Activated CD4-positive, alpha-beta T cell treated with anti-CD3 and anti-CD28 coated beads for 4 hours (primary cell): ENCODE measurements at regions not wholly inside any gene's neighbourhood (a gene's known extent, or its start where the extent isn't known, plus 50 kb on each side); places are given as distances from the start of the nearest gene placed in this dataset.
"Not testable (repeated sequence)": the region's sequence is repeated elsewhere in the genome, so short reads cannot be mapped to it uniquely, and the experiment has no call there.

Experiments used
- DNase-seq, 2 donors: peaks; one replicate each; pipeline ENCODE4 v3.0.0-alpha.2; 2020

GRCh38 chr21:9697751-9698150, 823.6 kb upstream of the TPTE start:
- not testable (repeated sequence) for DNase-seq

- not testable (repeated sequence) for DNase-seq
Observed at GRCh38 chr21:9705016-9705415, 816.4 kb upstream of the TPTE start.

- DNase-seq = not testable (repeated sequence)
Observed at GRCh38 chr21:9705455-9705854, 815.9 kb upstream of the TPTE start.

GRCh38 chr21:9724542-9724941, 796.8 kb upstream of the TPTE start:
- DNase-seq = not testable (repeated sequence)

- not testable (repeated sequence) for DNase-seq
Observed at GRCh38 chr21:9727187-9727586, 794.2 kb upstream of the TPTE start.

- not testable (repeated sequence) for DNase-seq
Observed at GRCh38 chr21:9728219-9728992, 793.0 kb upstream of the TPTE start.

GRCh38 chr21:9730866-9731265, 790.5 kb upstream of the TPTE start:
- no peak for DNase-seq

GRCh38 chr21:9731317-9731716, 790.1 kb upstream of the TPTE start:
- DNase-seq = not testable (repeated sequence)

- not testable (repeated sequence) for DNase-seq
Observed at GRCh38 chr21:9732605-9733004, 788.8 kb upstream of the TPTE start.

- not testable (repeated sequence) for DNase-seq
Observed at GRCh38 chr21:9733761-9734558, 787.4 kb upstream of the TPTE start.

- no peak for DNase-seq
Observed at GRCh38 chr21:9735421-9735961, 785.9 kb upstream of the TPTE start.

- DNase-seq = not testable (repeated sequence)
Observed at GRCh38 chr21:9737301-9737700, 784.1 kb upstream of the TPTE start.

- DNase-seq = not testable (repeated sequence)
Observed at GRCh38 chr21:9737871-9738515, 783.4 kb upstream of the TPTE start.

- no peak for DNase-seq
Observed at GRCh38 chr21:9738527-9738926, 782.9 kb upstream of the TPTE start.

GRCh38 chr21:9739240-9739639, 782.1 kb upstream of the TPTE start:
- DNase-seq = no peak

- DNase-seq = not testable (repeated sequence)
Observed at GRCh38 chr21:9740177-9740941, 781.0 kb upstream of the TPTE start.

GRCh38 chr21:9740991-9741742, 780.2 kb upstream of the TPTE start:
- DNase-seq = not testable (repeated sequence)

GRCh38 chr21:9743566-9743965, 777.8 kb upstream of the TPTE start:
- DNase-seq = not testable (repeated sequence)

- DNase-seq = not testable (repeated sequence)
Observed at GRCh38 chr21:9744166-9744565, 777.2 kb upstream of the TPTE start.

GRCh38 chr21:9744593-9744992, 776.8 kb upstream of the TPTE start:
- DNase-seq = not testable (repeated sequence)

- DNase-seq = not testable (repeated sequence)
Observed at GRCh38 chr21:9745457-9746108, 775.8 kb upstream of the TPTE start.
